ENCODE measurements at regions not wholly inside any gene's neighbourhood (a gene's known extent, or its start where the extent isn't known, plus 50 kb on each side); places are given as distances from the start of the nearest gene placed in this dataset.

- no peaks in the 10 kb centered on the region for H3K36me3 ChIP-seq (ENCODE audit: insufficient read depth, low read length)
- peaks cover 15% of the 10 kb centered on the region for H3K9me3 Mint-ChIP-seq
- no peak overlapping the region for H3K4me3 ChIP-seq (ENCODE audit: low read length)
- intact Hi-C loops (cut with DNase I, micrococcal nuclease) = no loop called here
- CTCF ChIA-PET = no interaction called here
- TF ChIP-seq CTCF (IDR thresholded peaks at IDR 0.05) = no peak
- no peaks in the 10 kb centered on the region for H3K4me1 ChIP-seq (ENCODE audit: insufficient read depth, low read length)
- POLR2A ChIA-PET = no interaction called here
- peaks cover 4 to 7% of the 10 kb centered on the region in 2 experiments for H3K9me3 ChIP-seq (ENCODE audit: control insufficient read depth in 1 of 2, insufficient read depth in 1 of 2, low read length in 2 of 2)
- H3K27me3 ChIP-seq (ENCODE audit: control insufficient read depth in 1 of 2, insufficient read depth in 2 of 2, low read length in 2 of 2) = peaks cover 0 to 19% of the 10 kb centered on the region in 2 experiments
- H3K27ac Mint-ChIP-seq = no peak overlapping the region
- peaks cover 47% of the 10 kb centered on the region for H3K27me3 Mint-ChIP-seq
- H3K36me3 Mint-ChIP-seq (ENCODE audit: low read depth) = no peaks in the 10 kb centered on the region
- no peak for ATAC-seq (ENCODE audit: poor library complexity)
- no peaks in the 10 kb centered on the region for H3K4me1 Mint-ChIP-seq (ENCODE audit: low read depth)
- no peak for DNase-seq
- H3K27ac ChIP-seq (ENCODE audit: low read depth in 1 of 2, low read length in 2 of 2) = no peak overlapping the region
- H3K4me3 Mint-ChIP-seq = no peak overlapping the region
These were observed 75.5 kb upstream of the LHX5 start for GRCh38 chr12:113546916-113547863.

GRCh38 chr12:113537751-113538087 lies 66.0 kb upstream of the LHX5 start:
- no peak for ATAC-seq (ENCODE audit: poor library complexity)
- H3K9me3 Mint-ChIP-seq = peaks cover 3% of the 10 kb centered on the region

GRCh38 chr12:113537046-113537750 lies 65.5 kb upstream of the LHX5 start:
- ChIA-PET CTCF (no interaction called here), POLR2A (no interaction called here)
- Histone ChIP-seq H3K27me3 (ENCODE audit: control insufficient read depth in 1 of 2, insufficient read depth in 2 of 2, low read length in 2 of 2) (peaks cover 0 to 9% of the 10 kb centered on the region in 2 experiments), H3K27ac (ENCODE audit: low read depth in 1 of 2, low read length in 2 of 2) (no peak overlapping the region), H3K4me3 (ENCODE audit: low read length) (no peak overlapping the region), H3K4me1 (ENCODE audit: insufficient read depth, low read length) (no peaks in the 10 kb centered on the region), H3K36me3 (ENCODE audit: insufficient read depth, low read length) (no peaks in the 10 kb centered on the region), H3K9me3 (ENCODE audit: control insufficient read depth in 1 of 2, insufficient read depth in 1 of 2, low read length in 2 of 2) (peaks cover 0 to 28% of the 10 kb centered on the region in 2 experiments)
- DNase-seq = no peak
- Mint-ChIP-seq H3K9me3 (peaks cover 3% of the 10 kb centered on the region), H3K27ac (no peak overlapping the region), H3K27me3 (peaks cover 46% of the 10 kb centered on the region), H3K4me3 (no peak overlapping the region), H3K36me3 (ENCODE audit: low read depth) (no peaks in the 10 kb centered on the region), H3K4me1 (ENCODE audit: low read depth) (no peaks in the 10 kb centered on the region)
- no peak for TF ChIP-seq CTCF (IDR thresholded peaks at IDR 0.05)
- intact Hi-C loops (cut with DNase I, micrococcal nuclease) = no loop called here
- no peak for ATAC-seq (ENCODE audit: poor library complexity)

More at GRCh38 chr12:113537751-113538087, 66.0 kb upstream of the LHX5 start:
- no peak for DNase-seq
- Mint-ChIP-seq H3K27me3 (peaks cover 46% of the 10 kb centered on the region), H3K4me3 (no peak overlapping the region), H3K36me3 (ENCODE audit: low read depth) (no peaks in the 10 kb centered on the region), H3K4me1 (ENCODE audit: low read depth) (no peaks in the 10 kb centered on the region), H3K27ac (no peak overlapping the region)
- intact Hi-C loops (cut with DNase I, micrococcal nuclease) = no loop called here
- peaks cover 0 to 28% of the 10 kb centered on the region in 2 experiments for H3K9me3 ChIP-seq (ENCODE audit: control insufficient read depth in 1 of 2, insufficient read depth in 1 of 2, low read length in 2 of 2)
- H3K4me3 ChIP-seq (ENCODE audit: low read length) = no peak overlapping the region
- peaks cover 0 to 9% of the 10 kb centered on the region in 2 experiments for H3K27me3 ChIP-seq (ENCODE audit: control insufficient read depth in 1 of 2, insufficient read depth in 2 of 2, low read length in 2 of 2)
- POLR2A ChIA-PET = no interaction called here
- no peak overlapping the region for H3K27ac ChIP-seq (ENCODE audit: low read depth in 1 of 2, low read length in 2 of 2)
- H3K4me1 ChIP-seq (ENCODE audit: insufficient read depth, low read length) = no peaks in the 10 kb centered on the region
- TF ChIP-seq CTCF (IDR thresholded peaks at IDR 0.05) = no peak
- H3K36me3 ChIP-seq (ENCODE audit: insufficient read depth, low read length) = no peaks in the 10 kb centered on the region
- CTCF ChIA-PET = no interaction called here
